NCI-H510A treated with DMSO at 0.1 percent for 48 hours (cell line): ENCODE measurements at regions not wholly inside any gene's neighbourhood (a gene's known extent, or its start where the extent isn't known, plus 50 kb on each side); places are given as distances from the start of the nearest gene placed in this dataset.

ENCODE experiments used
- DNase-seq: peaks from one replicate; lab custom pipeline; 2025; lab: John Stamatoyannopoulos, UW

DNA sequence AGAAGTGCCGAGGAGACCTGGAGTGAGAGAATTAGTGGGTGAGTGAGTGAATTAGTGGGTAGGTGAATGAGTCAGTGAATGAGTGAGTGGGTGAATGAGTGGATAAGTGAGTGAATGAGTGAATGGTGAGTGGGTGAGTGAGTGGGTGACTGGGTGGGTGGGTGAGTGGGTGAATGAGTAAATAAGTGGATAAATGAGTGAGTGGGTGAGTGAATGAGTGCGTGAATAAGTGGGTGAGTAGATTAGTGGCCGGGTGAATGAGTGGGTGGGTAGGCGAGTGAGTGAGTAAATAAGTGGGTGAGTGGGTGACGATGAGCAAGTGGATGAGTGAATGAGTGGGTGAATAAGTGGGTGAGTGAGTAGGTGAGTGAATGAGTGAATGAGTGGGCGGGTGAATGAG lies 243.7 kb upstream of the MGMT start:
- DNase-seq: no peak

DNA sequence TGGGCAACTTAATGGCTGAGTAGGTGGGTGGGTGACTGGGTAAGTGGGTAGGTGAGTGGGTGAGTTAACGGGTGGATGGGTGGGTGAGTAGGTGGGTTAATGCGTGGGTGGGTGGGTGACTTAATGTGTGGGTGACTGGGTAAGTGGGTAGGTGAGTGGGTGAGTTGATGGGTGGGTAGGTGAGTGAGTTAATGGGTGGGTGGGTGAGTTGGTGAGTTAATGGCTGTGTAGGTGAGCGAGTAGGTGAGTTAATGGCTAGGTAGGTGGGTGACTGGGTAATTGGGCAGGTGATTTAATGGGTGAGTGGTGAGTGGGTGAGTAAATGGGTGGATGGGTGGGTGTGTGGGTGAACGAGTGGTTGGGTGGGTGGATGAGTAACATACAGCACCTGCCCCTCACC lies 243.0 kb upstream of the MGMT start:
- no peak for DNase-seq

DNA sequence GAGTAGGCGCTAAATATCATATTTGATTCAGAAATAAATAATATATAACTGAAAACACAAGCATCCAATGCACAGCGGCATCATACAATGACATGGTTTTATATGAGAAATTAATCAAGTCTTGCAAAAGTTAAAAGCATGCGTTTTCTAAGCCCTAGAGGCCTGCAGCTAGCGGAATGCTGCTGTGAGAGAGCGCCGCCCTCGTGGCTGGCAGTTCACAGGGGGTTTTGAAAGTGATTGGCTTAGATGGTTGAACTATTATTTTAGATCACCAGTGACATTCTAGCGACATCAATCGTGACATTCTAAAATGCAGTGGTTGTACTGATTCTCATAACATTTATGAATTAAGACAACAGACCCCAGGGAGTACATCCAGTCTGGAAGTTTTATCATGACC lies 235.2 kb upstream of the MGMT start:
- DNase-seq: no peak

DNA sequence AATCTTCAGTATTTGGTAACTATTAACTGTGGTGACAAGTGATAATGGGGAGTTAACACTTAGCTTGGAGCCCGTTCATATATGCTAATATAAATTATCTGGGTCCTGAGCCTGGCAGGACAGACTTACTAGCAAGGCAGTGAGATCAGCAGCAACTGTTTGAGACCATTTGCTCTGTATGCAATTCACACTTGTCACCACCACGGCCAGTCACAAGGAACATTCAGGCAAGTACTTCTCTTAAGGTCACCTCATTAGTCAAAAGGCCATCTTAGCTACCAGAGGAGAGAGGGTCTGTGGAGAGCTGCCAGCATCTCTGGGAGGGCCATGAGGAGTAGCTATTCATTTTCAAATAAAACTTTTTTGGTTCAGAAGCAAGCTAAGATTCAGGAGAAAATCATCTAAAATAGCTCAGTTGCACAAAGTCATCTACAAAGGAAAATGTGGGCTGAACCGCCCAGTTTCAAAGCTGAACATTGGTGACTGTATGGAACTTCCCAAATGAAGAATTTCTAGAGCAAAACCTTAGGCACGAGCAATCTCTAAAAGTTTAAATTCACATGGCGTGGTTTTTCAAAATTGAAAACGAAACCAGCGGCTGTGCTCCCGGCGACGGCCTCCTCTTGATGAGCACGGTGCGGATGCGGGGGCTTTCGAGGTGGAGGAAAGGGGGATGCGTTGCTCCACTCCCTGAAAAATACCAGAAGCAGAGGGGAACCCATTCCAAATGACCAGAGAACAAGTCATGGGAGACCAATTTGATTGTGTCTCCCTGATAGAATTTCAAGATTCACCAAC lies 233.5 kb upstream of the MGMT start:
- no peak for DNase-seq

DNA sequence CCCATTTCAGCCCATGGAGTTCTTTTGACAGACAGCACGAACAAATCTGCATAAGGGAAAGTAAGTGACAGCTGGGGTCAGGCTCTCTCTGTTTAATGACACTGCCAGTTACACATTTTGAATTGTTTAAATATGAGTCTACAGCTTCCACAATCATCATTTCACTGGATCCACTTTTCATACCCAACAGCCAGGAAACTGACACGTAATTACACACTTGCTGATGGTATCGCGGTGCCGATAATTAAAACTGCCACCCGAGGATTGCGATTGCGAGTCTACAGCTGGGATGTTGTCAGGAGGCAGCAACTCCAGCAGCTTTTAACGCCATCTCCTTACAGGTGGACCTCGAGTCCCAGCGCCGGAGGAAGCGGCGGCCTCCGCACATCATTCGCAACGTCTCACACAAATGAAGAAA lies 230.8 kb upstream of the MGMT start:
- no peak for DNase-seq

DNA sequence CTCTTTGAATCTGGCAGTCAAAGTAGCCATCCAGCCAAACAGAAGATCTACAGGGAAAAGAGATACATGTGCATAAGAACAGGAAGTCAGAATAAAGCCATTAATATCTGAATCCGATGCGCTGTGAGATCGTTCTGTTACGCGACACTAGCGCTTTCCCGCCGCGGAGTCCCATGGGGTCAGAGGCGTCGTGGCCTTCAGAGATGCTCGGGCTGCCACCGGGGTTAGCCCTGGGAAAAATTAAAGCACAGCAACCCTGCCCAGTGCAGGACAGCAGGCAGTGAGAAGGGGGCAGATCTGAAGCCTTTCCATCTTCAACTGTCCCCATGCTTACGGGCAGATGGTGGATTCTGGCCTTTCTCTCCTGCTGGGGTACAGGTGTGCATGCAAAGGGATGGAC lies 225.6 kb upstream of the MGMT start:
- no peak for DNase-seq

DNA sequence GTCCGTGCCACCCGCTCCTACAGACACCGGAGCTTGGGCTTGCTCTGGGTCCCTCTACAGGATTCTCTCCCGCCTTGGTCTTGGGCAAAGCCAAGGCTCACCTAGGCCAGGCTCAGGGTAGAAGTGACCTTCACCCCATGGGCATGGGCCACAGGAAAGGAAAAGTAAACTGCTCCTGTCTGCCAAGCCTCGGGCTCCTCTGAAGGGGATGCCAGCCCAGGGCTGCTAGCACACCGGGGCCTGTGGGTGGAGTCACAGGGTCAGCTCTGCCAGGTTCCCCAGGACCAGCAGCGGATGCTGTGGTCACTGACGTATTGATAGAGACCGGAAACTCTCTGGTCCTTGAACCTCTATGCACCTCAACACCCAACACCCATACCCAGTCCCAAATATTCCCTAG lies 222.7 kb upstream of the MGMT start:
- DNase-seq: no peak

DNA sequence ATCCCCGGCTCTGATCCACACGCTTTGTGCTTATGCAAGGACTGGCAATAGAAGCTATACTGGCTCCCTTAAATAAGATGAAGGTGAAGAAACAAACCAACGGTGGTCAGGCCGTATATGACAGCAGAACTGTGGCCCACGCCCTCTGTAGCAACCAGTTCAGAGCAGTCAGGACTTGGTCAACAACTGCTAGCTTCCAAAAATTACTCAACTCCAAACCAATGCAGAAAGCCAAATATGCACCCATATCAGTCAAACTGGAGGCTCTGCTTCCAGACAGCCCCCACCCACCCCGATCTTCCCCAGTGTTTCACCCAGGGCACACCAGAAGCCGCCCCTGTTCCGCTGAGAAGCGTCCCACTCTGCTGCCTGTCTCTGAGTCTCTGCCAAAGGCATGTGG lies 222.3 kb upstream of the MGMT start:
- DNase-seq: no peak

DNA sequence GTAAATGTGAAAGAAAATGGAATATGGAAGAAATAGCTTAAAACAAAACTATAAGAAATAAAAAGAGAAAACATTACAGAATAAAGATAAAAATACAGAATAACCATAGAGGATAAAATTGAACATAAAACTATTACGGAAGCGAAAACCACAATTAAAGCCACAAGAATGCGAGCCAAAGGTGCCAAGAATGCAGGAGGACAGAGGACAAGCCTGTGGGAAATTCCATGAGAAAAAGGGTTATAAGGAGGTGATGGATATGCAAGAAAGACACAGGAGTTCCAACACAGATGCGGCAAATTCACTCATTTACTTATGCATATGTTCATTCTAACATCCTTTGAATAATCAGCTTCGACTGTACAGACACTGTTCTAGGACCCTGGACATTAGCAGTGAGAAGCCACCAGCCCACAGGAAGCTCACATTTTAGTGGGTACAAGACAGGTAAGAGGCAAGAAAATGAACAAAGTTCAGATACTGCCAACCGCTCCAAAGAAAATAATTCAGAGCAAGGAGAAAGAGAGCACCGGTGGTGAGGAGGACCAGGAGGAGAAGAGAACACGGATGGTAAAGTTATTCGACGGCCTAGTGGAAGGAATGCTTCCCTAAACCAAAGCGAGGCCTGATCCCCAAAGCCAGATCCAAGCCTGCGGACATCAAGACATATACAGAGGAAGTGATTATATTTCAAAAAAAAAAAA lies 213.7 kb upstream of the MGMT start:
- DNase-seq: no peak

DNA sequence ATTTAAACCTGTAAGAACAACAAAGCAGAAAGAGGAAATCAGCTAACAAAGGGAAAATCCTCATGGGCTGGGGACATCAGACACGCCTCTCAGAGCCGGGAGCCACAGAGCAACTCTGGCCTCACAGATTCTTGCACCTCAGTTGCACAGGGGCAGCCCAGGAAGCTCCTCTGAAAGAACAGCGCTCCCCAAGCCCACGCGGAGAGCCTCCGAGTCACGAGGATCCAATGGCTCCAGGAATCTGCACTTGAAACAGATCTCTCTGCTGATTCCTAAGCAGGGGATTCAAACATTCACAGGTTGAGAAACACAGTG lies 213.2 kb upstream of the MGMT start:
- DNase-seq: no peak

DNA sequence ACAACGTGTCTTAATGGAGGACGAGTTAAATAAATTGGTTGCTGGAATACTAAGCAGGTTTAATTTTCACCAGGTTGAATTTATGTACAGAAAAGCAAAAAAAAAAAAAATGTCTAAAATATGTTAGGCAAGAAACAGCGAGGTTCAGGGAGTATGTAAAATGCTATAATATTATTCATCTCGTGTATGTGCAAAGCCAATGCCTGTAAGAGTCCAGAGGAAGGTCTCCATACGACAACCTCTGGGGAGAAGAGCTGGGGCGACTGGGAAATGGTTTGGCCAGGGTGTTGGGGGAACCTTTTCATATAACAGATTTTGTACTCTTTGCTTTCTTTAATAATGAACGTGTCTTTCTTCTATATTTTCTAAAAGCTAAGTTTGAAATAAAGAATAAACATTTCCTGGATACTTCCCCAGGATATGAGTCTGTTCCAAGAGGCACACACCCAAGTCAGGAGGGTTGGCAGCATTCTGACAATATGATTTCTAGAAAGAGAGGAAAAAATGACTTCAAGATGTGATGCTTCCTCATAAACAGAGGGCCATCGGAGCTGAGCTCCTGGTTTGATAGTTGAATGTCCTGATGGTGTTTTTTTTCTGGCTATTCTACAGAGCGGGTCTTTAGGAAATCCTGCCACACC lies 208.6 kb upstream of the MGMT start:
- DNase-seq: no peak

DNA sequence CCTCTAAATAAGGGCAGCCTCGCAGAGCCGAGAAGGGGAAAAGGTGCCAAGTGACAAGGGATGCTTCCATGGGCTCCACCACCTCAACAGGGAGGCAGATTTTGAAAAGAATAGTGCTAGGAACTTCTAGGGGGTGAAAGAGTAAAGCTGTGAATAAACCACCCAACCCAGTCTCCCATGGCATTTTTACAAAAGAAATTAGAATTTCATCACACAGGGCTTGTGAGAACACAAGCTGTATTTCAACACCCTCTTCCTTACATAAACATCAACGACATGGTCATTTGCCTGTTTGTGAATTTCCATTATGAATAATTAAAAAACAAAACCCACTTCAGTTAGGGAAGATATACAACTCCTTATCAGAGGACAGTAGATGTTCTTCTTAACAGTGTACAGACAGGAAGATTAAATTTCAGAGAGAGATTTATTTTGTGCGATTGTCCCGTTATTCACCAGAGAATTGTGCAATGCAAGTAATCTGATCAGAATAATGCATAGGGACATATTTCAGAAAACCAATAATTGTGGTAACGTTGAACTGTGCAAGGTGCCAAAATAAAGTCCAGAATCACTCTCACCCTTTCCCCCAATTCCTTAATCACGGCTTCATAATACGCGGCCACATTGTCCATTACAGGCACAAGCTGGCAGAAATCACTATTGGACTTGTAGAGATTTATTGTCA lies 207.8 kb upstream of the MGMT start:
- no peak for DNase-seq

DNA sequence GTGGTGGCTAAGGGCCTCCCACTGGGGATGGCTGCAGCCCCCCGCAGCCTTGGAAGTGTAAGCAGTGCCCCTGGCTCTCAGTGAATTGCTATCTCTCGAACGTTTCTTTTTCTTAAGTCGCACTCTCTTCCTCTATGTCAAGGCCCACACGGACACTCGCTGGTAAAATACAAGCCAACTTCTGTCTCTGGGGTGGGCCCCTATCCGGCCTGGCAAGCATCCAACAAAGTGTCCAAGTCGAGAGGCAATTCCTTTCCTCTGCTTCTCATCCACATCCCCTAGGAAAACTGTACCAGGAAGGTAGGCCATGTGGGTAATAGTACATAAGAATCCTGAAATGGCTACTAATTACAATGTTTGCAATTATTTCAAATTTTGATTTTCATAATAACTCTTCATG lies 194.9 kb upstream of the MGMT start:
- no peak for DNase-seq

DNA sequence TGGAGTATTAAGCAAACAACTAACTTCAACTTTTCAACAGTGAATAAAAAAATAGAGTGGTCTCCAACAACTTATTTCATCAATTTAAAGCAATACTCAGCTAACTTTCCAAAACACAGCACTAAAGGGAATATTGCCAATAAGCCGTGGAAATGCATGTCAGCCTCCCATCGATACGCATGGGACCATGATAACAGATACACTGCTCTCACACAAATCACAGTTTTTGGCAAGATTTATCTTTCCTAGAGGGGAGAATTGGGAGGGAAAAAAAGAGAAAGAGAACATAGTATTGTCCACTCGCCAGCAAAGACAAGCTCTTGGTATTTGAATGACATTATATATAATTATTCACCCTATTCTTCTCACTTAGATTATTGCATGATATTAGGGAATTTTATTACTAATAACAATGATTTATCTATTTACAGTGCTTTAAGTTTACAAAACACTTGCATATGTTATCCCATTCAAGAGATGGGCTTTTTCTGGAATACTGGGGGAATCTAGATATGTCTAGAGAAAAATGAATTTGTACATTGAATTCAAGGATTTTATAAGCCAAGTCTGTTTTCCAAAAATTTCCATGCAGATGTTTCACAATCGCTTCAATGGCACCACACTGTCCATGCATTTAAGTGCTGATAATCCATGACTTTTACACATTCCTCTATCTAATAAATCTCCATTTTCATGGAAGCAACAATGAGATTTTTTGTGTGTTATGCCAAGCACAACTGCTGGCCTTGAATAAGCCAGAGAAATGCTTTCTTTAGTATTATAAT lies 194.0 kb upstream of the MGMT start:
- DNase-seq: no peak

DNA sequence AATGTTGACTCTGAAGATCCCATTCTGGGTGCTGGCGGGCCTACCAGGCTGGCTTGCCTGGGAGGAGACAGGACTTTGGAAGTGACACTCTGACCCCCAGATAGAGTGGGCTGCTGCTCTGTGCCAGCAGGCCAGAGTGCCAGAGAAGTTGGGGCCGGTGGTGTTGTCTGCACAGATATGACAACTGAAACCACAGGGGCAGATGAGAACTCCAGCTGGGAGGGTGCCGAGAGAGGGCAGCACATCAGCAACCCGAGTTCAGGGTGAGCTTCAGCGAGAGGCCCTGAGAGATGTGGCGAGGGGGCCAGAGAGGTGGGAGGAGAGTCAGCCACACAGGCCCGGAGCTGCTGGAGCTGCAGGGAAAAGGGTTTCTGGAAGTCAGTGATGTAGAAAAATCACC lies 193.2 kb upstream of the MGMT start:
- DNase-seq: no peak

DNA sequence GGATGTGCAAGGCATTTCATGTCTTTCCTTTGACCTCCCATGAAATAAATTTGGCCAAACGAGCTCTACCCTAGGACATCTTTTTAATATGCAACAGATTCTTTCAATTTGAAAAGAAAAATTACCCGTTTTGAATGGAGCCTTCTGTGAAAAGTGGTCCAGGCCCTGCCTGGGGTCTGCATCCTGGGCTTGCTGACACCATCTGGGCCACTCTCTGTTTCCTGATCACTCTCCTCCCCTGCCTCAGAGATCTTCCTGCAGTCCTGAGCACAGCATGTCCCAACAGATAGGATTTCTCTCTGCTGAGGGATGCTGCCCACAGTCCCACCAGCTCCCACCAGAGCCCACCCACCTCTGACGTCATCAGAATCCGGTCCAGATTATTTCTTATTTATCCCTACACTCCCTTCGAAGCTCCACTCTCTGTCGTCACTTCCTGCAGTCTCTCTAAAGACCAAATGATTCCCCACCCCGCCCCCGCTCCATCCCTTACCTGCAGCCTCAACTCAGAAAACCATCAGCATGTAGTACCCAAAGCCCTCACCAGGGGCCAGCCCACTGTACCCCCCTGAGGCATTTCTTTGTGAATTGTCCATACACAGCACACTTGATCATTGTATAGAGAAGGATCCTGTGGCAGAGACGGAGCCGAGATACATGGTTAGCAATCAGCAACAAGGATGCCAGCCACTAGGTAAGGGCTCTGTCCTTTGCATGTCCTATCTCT lies 192.1 kb upstream of the MGMT start:
- DNase-seq: no peak

DNA sequence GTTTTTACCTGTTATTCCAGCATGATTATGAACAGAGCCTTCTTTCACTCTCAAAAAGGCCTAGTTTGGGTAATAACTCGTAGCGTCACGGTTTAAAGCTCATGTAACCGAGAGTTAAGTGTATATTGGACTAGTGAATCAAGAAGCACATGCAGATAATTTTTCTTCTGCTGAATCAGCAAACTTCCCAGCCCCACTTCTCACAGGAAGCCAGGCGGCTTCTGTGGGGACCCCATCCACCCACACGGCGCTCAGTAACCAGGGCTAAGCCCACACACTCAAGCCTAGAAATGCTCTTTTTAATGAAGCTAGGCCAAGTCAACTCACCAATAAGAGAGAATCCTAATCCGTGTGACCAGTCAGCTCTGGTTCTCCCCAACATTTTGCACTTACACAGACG lies 191.2 kb upstream of the MGMT start:
- DNase-seq: no peak

DNA sequence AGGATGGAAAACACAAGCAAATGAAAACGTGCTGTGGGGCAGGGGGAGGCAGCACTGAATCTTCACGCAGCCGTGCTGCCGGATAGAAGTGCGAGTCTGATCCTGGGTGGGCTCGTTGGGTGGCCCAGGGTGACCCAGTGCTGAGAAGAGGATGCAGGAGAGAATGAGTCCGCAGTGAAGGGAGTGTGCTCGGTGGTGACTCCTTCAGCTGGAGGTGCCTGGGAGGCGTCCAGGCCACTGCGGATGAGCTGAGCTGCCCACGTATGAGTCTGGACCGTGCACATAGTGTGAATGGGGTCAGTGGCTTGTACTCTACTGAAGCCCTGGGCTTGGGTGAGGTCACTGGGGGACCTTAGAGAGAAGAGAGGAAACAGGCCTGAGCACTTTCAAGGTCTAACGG lies 190.0 kb upstream of the MGMT start:
- DNase-seq: no peak

DNA sequence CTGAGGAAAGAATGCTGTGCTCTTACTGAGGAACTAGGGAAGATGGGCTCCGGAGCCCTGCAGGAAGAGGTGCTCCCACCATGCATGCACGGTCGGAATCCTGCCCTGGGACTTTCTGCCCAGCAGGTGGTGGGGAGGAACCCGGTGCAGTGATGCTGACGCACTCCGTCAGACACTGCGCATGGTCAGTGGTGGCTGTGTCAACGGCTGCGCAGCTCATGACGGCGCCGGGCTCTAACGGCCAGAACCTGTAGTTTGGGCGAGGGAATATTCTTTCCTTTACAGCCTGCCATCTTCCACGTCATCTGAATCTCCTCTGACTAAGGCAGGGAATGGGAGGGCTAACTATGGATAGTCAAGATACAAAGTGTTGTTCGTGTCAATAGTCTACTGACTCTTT lies 189.2 kb upstream of the MGMT start:
- no peak for DNase-seq

DNA sequence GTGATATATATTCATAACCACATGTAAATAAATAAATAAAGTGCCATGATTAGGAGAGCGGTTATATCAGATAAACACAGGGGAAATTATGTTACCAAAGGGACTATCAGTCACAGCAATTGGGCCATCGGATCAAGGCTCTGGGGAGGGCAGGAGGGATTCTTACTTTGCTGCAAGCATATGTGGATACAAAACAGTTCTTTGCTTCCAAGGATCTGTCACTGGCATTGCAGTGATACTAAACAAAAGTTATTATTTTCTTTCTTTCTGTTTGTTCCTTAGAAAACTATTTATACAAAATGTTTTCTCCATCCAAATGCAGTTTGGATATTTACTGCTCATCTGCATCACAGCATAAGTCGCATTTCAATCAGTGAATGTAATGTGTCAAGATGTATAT lies 188.4 kb upstream of the MGMT start:
- no peak for DNase-seq

DNA sequence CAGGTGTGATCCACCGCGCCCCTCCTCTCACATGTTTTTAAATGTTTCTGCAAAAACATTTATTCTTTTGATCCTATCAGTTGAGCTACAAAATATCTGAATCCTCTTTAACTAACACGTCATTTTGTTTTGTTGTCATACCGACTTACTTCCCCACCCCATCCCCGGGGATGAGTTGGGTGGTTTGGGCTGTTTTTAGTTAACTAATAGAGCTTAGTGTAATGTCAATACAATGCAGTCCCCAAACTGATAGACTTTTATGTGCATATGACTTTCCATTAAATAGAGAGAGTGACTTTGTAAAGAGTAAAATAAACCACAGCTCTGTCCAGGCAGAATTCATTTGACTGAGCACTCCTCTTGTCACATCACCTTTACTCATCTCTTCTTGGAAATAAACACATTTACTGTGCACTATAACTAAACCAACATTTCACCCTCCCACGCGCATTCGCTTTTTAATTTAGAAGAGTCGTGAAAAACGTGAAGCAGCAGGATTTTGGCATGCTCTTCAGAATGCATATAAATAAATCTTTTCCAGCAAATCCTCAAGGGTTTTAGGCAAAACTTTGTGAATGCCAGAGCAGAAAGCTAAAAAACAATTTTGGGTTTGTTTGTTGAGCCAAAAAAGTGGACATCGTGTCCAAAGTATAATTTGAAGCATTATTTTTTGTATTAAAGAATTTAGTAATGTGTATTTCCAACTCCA lies 187.4 kb upstream of the MGMT start:
- no peak for DNase-seq
